HG03060 (cell line): ENCODE measurements at regions not wholly inside any gene's neighbourhood (a gene's known extent, or its start where the extent isn't known, plus 50 kb on each side); places are given as distances from the start of the nearest gene placed in this dataset.
"Not testable (repeated sequence)": the region's sequence is repeated elsewhere in the genome, so short reads cannot be mapped to it uniquely, and the experiment has no call there.

Experiments used
- ATAC-seq: cut with Tn5 transposase; IDR thresholded peaks from one replicate; pipeline ENCODE4 v1.9.1; 2021; ENCODE audit warnings: low read depth, moderate number of reproducible peaks; ENCODE audit not compliant: unreplicated experiment

GRCh38 chr5:92050970-92051369, 667.9 kb upstream of the ARRDC3 start:
- ATAC-seq: no peak

DNA sequence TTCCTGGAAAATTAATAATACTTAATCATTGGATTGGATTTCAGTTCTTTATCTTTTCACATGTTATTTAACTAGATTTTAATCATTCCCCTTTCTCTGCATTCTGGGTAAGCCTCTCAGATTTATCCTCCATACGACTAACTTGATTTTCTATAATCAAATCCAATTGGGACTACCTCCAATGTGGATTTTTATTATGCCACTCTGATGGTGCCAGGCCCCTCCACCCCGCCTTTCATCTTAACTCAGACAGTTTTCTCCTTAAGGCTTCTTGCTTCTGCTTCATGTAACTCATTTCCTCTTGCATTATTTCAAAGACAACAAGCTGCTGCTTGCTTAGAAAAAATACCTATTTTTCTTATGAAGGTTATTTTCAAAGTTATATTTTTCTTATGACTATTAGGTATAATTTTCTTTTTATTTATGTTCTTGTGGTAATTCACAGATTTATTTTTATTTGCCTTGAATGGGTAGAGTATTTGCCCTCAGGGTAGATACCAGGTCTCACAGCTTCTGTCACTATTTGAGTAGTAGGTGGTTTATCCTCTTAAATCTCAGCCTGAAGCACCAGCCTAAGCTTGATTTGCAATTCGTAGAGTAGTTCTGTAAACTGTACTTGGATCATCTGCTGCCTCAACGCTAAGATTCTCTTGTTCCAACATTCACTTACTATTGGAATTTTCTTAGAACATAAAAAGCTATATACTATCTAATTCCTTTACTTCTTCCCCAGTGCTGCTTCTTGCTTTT, 659.0 kb upstream of the ARRDC3 start:
- no peak for ATAC-seq

- no peak for ATAC-seq
These were observed 658.1 kb upstream of the ARRDC3 start for GRCh38 chr5:92041206-92041605.

DNA sequence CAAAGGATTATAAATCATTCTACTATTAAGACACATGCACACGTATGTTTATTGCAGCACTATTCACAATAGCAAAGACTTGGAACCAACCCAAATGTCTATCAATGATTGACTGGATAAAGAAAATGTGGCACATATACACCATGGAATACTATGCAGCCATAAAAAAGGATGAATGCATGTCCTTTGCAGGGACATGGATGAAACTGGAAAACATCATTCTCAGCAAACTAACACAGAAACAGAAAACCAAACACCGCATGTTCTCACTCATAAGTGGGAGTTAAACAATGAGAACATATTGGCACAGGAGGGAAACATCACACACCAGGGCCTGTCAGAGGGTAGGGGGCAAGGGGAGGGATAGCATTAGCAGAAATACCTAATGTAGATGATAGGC, 646.7 kb upstream of the ARRDC3 start:
- ATAC-seq: not testable (repeated sequence)

DNA sequence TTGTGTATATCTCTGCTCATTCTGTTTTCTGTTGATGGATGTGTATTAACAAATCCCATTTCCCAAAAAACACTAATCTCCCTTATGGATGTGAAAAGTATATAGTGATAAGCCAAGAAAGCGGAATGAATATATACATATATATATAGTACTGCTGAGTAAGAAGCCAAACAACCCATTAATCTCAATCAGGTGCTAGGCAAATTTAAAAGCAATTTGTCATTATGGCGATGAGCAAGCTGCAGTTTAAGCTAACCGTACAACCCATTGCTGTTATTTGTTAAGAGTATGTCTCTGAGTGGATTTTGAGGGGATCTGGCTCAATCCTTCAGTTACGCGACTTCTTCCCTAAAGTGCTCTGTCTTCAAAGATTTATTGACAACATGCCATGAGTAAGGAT, 640.4 kb upstream of the ARRDC3 start:
- no peak for ATAC-seq

- no peak for ATAC-seq
These were observed 640.0 kb upstream of the ARRDC3 start for GRCh38 chr5:92023141-92023471.

DNA sequence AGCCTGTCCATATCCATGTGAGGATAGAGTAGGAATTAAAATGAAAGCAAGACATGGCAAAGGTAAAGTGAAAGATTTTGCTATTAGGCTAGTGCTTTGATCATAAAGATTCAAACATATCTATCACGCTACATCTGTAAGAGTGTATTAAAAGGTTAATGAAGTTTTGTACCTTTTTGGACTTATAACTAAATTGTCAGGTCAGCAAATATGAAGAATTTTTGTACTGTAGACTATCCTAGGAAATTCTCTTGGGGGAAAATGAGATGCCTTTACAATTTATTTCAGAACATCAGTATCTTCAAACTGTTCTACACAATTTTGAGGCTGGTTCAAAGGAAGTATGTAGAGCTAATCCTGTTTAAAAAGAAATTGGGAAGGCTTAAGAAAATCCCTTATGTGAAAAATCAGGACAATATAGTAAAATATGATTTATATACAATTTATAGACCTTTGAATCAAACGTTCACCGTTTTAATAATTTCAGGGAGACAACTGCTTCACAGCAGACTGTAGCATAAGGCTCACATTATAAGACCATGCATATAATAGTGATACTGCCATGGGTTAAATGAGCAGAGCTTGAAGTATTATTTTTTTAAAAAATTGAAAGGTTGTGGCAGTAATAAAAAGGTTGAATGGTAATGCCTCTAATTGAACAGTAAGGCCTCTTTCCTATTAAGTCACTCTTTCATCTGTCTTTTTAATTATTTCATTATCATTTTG, 639.5 kb upstream of the ARRDC3 start:
- no peak for ATAC-seq

DNA sequence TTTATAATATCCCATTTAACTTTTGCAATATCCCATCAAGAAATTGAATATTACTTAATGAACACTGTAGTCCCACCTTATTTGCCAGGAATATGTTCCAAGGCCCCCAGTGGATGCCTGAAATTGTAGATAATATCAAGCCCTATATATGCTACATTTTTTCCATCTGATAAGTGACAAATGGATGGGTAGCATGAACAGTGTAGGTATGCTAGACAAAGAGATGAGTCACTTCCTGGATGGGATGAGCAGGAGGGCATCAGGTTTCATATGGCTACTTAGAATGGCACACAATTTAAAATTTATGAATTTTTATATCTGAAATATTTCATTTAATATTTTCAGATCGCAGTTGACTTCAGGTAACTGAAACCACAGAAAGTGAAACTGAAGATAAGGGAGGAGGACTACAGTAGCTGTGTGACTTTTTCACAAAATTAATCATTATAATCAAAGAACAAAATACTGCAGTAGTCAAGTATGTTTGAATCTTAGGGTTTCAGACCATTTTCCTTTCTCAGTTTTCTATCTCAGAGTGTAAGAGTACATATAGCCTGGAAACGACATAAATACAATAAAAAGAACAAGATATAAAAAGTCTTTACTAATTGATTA, 636.4 kb upstream of the ARRDC3 start:
- ATAC-seq: no peak

DNA sequence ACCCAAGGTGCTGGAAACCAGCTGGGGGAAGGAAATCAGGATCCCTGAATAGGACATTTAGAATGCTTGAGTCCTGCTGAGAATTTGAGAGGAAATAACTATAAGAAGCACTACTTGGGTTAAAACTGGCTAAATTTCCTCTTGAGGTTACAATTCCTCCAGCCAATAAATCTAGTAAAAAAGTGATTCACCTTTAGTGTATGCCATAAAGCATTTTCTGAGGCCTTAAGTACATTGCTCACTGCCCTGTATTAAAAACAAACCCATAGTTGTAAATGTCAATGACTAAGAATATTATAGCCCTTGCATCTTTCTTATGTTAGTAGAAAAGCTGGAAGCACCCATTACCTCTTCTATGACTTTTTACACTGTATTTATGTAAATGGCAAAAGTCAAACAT, 634.7 kb upstream of the ARRDC3 start:
- ATAC-seq: no peak

- ATAC-seq: not testable (repeated sequence)
These were observed 628.7 kb upstream of the ARRDC3 start for GRCh38 chr5:92011845-92012244.

DNA sequence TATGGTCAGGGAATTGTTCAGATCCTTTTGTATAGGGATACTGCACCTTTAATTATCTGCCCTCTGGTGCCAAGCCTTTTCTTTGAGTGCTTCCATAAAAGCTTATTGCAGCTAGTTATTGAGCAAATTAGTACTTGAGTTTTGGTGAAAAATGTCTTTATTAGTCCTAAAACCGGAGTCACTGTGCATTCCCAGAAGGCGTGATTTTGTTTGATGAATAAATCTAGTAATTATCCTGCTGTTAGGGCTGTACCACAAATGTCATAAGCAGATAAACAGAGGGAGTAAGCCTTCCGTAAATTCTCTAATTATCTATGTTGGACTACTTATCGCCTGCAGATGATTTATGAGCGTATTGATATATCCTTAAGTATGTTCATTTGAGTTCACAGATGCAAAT, 620.7 kb upstream of the ARRDC3 start:
- no peak for ATAC-seq

GRCh38 chr5:92002721-92003274, 619.7 kb upstream of the ARRDC3 start:
- no peak for ATAC-seq

- ATAC-seq: no peak
These were observed 615.7 kb upstream of the ARRDC3 start for GRCh38 chr5:91998774-91999173.

DNA sequence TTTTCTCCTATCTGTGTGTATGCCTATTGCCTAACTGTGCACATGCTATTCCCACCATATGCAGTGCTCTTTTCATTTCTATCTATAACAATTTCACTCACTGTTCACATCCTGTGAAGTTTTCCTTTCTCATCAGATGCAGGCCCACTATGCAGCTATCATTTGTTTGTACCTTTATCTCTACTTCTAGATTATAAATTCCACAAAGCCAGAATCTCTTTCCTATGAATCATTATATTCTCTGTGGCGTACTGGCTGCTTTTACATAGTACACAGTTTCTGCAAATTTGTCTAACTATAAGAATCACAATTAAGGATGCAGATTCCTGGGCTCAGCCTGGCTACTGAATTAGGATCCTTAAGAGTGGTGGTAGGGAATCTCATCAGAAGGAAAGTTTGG, 600.8 kb upstream of the ARRDC3 start:
- no peak for ATAC-seq

DNA sequence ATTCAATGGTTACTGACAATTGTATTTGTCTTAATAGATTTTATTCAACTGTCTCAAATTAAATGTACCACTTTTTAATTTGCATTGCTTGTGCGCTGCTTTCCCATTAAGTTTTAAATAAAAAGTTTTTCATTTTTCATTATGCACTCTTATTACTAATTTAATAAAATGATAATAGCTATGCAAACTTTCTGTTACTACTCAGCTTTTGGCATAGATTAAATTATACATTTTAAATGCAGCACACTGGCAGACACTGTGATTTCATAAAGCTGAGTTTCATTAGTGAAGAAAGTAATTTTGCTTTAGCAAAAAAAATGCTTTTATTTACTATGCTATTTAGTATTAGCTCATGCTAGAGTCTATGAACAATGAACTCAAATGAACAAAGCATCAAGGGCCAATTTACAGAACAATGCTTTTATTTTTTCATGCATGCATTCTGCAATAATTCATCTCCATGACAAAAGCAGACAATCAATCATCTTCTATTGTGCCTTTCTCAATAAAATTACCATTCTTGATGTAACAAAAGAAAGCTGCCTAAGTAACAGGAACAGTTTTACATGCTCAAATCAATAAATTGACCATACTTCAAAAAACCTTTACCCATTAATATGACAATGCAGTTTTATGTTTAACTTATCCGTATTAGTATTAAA, 595.2 kb upstream of the ARRDC3 start:
- no peak for ATAC-seq

- no peak for ATAC-seq
These were observed 594.5 kb upstream of the ARRDC3 start for GRCh38 chr5:91977579-91977978.

- ATAC-seq: no peak
These were observed 593.3 kb upstream of the ARRDC3 start for GRCh38 chr5:91976451-91976850.

- no peak for ATAC-seq
These were observed 580.0 kb upstream of the ARRDC3 start for GRCh38 chr5:91963166-91963565.

DNA sequence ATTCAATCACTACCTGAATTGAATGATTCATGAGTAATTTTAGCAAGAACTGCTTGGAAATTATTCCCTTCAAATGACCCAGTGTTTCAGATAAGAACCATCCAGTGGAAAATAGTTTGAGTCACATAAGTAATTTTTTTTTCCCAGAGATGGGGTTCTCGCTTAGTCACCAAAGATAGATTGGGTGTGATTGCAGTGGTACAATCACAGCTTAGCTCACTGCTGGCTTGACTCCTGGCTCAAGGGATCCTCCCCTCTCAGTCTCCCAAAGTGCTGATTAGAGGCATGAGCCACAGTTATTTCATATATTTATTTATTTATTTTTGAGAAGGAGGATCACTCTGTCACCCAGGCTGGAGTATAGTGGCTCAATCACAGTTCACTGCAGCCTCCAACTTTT, 574.5 kb upstream of the ARRDC3 start:
- no peak for ATAC-seq

- no peak for ATAC-seq
These were observed 573.6 kb upstream of the ARRDC3 start for GRCh38 chr5:91956738-91957137.

GRCh38 chr5:91955610-91956009, 572.5 kb upstream of the ARRDC3 start:
- ATAC-seq: no peak
